Panc1 (cell line): ENCODE measurements at regions not wholly inside any gene's neighbourhood (a gene's known extent, or its start where the extent isn't known, plus 50 kb on each side); places are given as distances from the start of the nearest gene placed in this dataset.

Experiments used
- ATAC-seq: fragments of 200-7000 bp; cut with Tn5 transposase; 2 replicates; pipeline ENCODE4 v1.9.1; 2020; ENCODE audit warnings: mild to moderate bottlenecking, moderate library complexity
- BruUV-seq: library from RNA; stranded (reverse); fragments of 400-500 nt; replicated peaks from 2 replicates; lab custom pipeline; 2021; lab: Mats Ljungman, UMichigan
- CTCF ChIA-PET: fragments of 300-600 bp; sonication (Branson Sonifier 250); formaldehyde crosslinking; loops from one replicate; lab custom pipeline; 2022; ENCODE audit warnings: antibody characterized with exemption; lab: Charles Lee
- POLR2A ChIA-PET: fragments of 300-600 bp; sonication (Branson Sonifier 250); formaldehyde crosslinking; loops from one replicate; lab custom pipeline; 2022; ENCODE audit warnings: antibody characterized with exemption; lab: Charles Lee
- DNase-seq: peaks from one replicate; pipeline ENCODE4 v3.0.0-alpha.2; 2010; ENCODE audit warnings: low read depth, low spot score
- H3K27ac ChIP-seq: 2 replicates; pipeline ENCODE4 v1.5.1; 2011; ENCODE audit warnings: mild to moderate bottlenecking, low read length, inconsistent platforms
- H3K27me3 ChIP-seq: fragments of 200-500 bp; sonication (Bioruptor generic); 2 replicates; pipeline ENCODE4 v1.6.0; 2014; ENCODE audit warnings: low read length, inconsistent platforms; ENCODE audit not compliant: control insufficient read depth, insufficient read depth
- H3K36me3 ChIP-seq: fragments of 200-500 bp; sonication (Bioruptor generic); 2 replicates; pipeline ENCODE4 v1.5.1; 2014; ENCODE audit warnings: inconsistent platforms, mild to moderate bottlenecking, low read length, moderate library complexity; ENCODE audit not compliant: control insufficient read depth, insufficient read depth
- H3K4me1 ChIP-seq: 2 replicates; pipeline ENCODE4 v1.5.1; 2011; ENCODE audit warnings: inconsistent platforms, mild to moderate bottlenecking, low read length, moderate library complexity; ENCODE audit not compliant: control insufficient read depth, insufficient read depth
- H3K4me3 ChIP-seq, 2 experiments: 2 replicates each; pipeline ENCODE4 v1.5.1; 2011 to 2012; ENCODE audit warnings: low read depth in 2 of 2, low read length in 2 of 2, mild to moderate bottlenecking in 2 of 2, inconsistent platforms in 1 of 2, moderate library complexity in 1 of 2
- H3K9me3 ChIP-seq: fragments of 200-500 bp; sonication (Bioruptor generic); 2 replicates; pipeline ENCODE4 v1.5.1; 2014; ENCODE audit warnings: low read depth, mild to moderate bottlenecking, inconsistent platforms, low read length, moderate library complexity; ENCODE audit not compliant: control insufficient read depth, insufficient read depth
- POLR2AphosphoS5 ChIP-seq: IDR thresholded peaks from 2 replicates; pipeline ENCODE4 v1.6.1; 2012; ENCODE audit warnings: mild to moderate bottlenecking, low read depth, low read length, moderate library complexity
- SIN3A ChIP-seq: IDR thresholded peaks from 2 replicates; pipeline ENCODE4 v1.6.1; 2012; ENCODE audit warnings: low read depth, mild to moderate bottlenecking, low read length, moderate library complexity, borderline replicate concordance; ENCODE audit not compliant: insufficient read depth
- TCF7L2 ChIP-seq: IDR thresholded peaks from 2 replicates; pipeline ENCODE4 v1.6.1; 2011; ENCODE audit warnings: mild to moderate bottlenecking, low read depth, low read length, inconsistent platforms
- in situ Hi-C: cut with HindIII; loops from 2 replicates; pipeline ENCODE4 v1.10.0; 2016; ENCODE audit warnings: low sequenced_read_pairs, low pct_unique_long_range_greater_than_20kb
- intact Hi-C: fragments of 100-400 bp; cut with micrococcal nuclease; formaldehyde crosslinking; loops from one replicate; pipeline ENCODE4 v1.10.0; 2022; ENCODE audit not compliant: unreplicated experiment
- TF ChIP-seq, protein P1 (sequence below): fragments of 450-650 bp; IDR thresholded peaks from 2 replicates; pipeline ENCODE4 v1.5.1; 2017; ENCODE audit warnings: mild to moderate bottlenecking
- TF ChIP-seq, protein P2 (sequence below), 2 experiments: IDR thresholded peaks; 2 replicates each; pipeline ENCODE4 v1.6.1; 2011 to 2012; ENCODE audit warnings: low read depth in 2 of 2, control low read depth in 1 of 2, low read length in 1 of 2, mild to moderate bottlenecking in 1 of 2, moderate library complexity in 1 of 2; ENCODE audit not compliant: insufficient read depth in 1 of 2

DNA sequence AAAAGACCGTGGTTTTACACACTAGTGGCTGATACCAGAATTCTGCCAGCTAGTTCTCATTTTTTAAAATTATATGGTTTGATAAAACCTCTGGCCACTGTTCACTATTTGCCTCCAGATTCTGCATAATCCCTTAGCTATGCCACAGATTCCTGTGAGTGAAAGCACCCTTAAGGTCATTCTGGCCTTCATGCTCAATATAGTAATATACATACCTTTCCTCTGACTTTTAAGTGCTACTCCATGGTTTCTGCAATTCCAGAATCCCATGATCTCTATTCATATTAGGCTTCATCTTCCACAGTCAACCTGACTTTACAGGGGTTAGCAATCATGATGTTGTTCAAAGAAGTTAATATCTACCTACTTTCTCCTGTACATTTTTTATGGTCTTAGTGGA lies 274.1 kb upstream of the EDNRB start:
- intact Hi-C loops = no loop called here
- TF ChIP-seq, protein P1, sequence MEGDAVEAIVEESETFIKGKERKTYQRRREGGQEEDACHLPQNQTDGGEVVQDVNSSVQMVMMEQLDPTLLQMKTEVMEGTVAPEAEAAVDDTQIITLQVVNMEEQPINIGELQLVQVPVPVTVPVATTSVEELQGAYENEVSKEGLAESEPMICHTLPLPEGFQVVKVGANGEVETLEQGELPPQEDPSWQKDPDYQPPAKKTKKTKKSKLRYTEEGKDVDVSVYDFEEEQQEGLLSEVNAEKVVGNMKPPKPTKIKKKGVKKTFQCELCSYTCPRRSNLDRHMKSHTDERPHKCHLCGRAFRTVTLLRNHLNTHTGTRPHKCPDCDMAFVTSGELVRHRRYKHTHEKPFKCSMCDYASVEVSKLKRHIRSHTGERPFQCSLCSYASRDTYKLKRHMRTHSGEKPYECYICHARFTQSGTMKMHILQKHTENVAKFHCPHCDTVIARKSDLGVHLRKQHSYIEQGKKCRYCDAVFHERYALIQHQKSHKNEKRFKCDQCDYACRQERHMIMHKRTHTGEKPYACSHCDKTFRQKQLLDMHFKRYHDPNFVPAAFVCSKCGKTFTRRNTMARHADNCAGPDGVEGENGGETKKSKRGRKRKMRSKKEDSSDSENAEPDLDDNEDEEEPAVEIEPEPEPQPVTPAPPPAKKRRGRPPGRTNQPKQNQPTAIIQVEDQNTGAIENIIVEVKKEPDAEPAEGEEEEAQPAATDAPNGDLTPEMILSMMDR = no peak
- TF ChIP-seq, protein P2, sequence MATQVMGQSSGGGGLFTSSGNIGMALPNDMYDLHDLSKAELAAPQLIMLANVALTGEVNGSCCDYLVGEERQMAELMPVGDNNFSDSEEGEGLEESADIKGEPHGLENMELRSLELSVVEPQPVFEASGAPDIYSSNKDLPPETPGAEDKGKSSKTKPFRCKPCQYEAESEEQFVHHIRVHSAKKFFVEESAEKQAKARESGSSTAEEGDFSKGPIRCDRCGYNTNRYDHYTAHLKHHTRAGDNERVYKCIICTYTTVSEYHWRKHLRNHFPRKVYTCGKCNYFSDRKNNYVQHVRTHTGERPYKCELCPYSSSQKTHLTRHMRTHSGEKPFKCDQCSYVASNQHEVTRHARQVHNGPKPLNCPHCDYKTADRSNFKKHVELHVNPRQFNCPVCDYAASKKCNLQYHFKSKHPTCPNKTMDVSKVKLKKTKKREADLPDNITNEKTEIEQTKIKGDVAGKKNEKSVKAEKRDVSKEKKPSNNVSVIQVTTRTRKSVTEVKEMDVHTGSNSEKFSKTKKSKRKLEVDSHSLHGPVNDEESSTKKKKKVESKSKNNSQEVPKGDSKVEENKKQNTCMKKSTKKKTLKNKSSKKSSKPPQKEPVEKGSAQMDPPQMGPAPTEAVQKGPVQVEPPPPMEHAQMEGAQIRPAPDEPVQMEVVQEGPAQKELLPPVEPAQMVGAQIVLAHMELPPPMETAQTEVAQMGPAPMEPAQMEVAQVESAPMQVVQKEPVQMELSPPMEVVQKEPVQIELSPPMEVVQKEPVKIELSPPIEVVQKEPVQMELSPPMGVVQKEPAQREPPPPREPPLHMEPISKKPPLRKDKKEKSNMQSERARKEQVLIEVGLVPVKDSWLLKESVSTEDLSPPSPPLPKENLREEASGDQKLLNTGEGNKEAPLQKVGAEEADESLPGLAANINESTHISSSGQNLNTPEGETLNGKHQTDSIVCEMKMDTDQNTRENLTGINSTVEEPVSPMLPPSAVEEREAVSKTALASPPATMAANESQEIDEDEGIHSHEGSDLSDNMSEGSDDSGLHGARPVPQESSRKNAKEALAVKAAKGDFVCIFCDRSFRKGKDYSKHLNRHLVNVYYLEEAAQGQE (IDR thresholded peaks at IDR 0.05; ENCODE audit: insufficient read depth in 1 of 2, low read depth in 2 of 2, low read length in 1 of 2) = no peak
- TF ChIP-seq POLR2AphosphoS5 = no peak
- TF ChIP-seq TCF7L2 = no peak
- no peak for TF ChIP-seq SIN3A
- Histone ChIP-seq H3K4me3 (no peak overlapping the region), H3K9me3 (no peaks in the 10 kb centered on the region), H3K4me1 (no peaks in the 10 kb centered on the region), H3K36me3 (no peaks in the 10 kb centered on the region), H3K27me3 (no peaks in the 10 kb centered on the region), H3K27ac (no peak overlapping the region)
- ChIA-PET POLR2A (no interaction called here), CTCF (no interaction called here)
- BruUV-seq = no TSS peak
- ATAC-seq (no peak), DNase-seq (no peak)
- in situ Hi-C loops = no loop called here

DNA sequence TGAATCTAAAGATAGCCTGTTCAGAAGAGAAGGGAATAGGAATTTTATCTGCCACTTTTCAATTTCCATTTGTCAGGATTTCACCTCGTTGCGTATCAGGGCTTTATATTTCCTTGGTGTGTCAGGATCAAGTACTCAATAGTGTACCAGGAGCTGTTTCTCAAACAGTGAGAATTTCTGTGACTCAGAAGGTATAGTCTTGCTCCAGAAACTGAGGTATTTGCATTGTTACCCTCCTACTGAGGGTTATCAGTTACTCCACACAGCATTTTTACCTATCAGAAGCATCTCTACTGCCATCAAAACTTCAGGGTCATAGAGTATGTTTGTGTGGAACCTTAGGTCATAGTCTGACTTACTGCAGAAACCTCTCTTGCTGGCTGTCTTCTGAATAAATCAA lies 271.7 kb upstream of the EDNRB start:
- Histone ChIP-seq H3K4me3 (no peak overlapping the region), H3K9me3 (no peaks in the 10 kb centered on the region), H3K36me3 (no peaks in the 10 kb centered on the region), H3K4me1 (no peaks in the 10 kb centered on the region), H3K27ac (no peak overlapping the region), H3K27me3 (no peaks in the 10 kb centered on the region)
- ATAC-seq (no peak), DNase-seq (no peak)
- intact Hi-C loops (no loop called here), in situ Hi-C loops (no loop called here)
- ChIA-PET POLR2A (no interaction called here), CTCF (no interaction called here)
- TF ChIP-seq, protein P1 = no peak
- TF ChIP-seq, protein P2 (IDR thresholded peaks at IDR 0.05; ENCODE audit: insufficient read depth in 1 of 2, low read depth in 2 of 2, low read length in 1 of 2) = no peak
- TF ChIP-seq TCF7L2 (no peak), POLR2AphosphoS5 (no peak), SIN3A (no peak)
- BruUV-seq = no TSS peak
